ENCODE measurements at regions not wholly inside any gene's neighbourhood (a gene's known extent, or its start where the extent isn't known, plus 50 kb on each side); places are given as distances from the start of the nearest gene placed in this dataset.

GRCh38 chr13:19088416-19088815 is 93.2 kb downstream of the TUBA3C start (continued):
- no peak for TF ChIP-seq PATZ1 (CRISPR knock-in tag; IDR thresholded peaks at IDR 0.05; ENCODE audit: borderline replicate concordance)
- TF ChIP-seq PPARA (CRISPR knock-in tag; IDR thresholded peaks at IDR 0.05; ENCODE audit: borderline replicate concordance) = no peak
- TF ChIP-seq GLIS3 (CRISPR knock-in tag; IDR thresholded peaks at IDR 0.05) = no peak

- TF ChIP-seq RARB (CRISPR knock-in tag; IDR thresholded peaks at IDR 0.05) (no peak), SNAI2 (CRISPR knock-in tag; IDR thresholded peaks at IDR 0.05) (no peak), PATZ1 (CRISPR knock-in tag; IDR thresholded peaks at IDR 0.05; ENCODE audit: borderline replicate concordance) (no peak), BACH2 (CRISPR knock-in tag; IDR thresholded peaks at IDR 0.05; ENCODE audit: borderline replicate concordance) (no peak), ZNF70 (CRISPR knock-in tag; IDR thresholded peaks at IDR 0.05) (no peak), ZNF8 (CRISPR knock-in tag; IDR thresholded peaks at IDR 0.05) (no peak), ARNTL (CRISPR knock-in tag; IDR thresholded peaks at IDR 0.05; ENCODE audit: borderline replicate concordance, low read depth) (no peak), TCF4 (CRISPR knock-in tag; IDR thresholded peaks at IDR 0.05; ENCODE audit: borderline replicate concordance) (no peak), PPARA (CRISPR knock-in tag; IDR thresholded peaks at IDR 0.05; ENCODE audit: borderline replicate concordance) (no peak), ZFP30 (CRISPR knock-in tag; IDR thresholded peaks at IDR 0.05) (no peak), ESRRG (CRISPR knock-in tag; IDR thresholded peaks at IDR 0.05) (no peak)
- no peak for ATAC-seq
Measured at GRCh38 chr13:19085876-19086275, 95.7 kb downstream of the TUBA3C start.

GRCh38 chr13:19085258-19085657 is 96.4 kb downstream of the TUBA3C start:
- no peak for ATAC-seq
- no peak for TF ChIP-seq CSRNP3 (CRISPR knock-in tag; IDR thresholded peaks at IDR 0.05)
- TF ChIP-seq ZFP3 (CRISPR knock-in tag; IDR thresholded peaks at IDR 0.05) = no peak
- no peak for TF ChIP-seq ZNF70 (CRISPR knock-in tag; IDR thresholded peaks at IDR 0.05)
- no peak for TF ChIP-seq SNAI2 (CRISPR knock-in tag; IDR thresholded peaks at IDR 0.05)
- no peak for TF ChIP-seq PATZ1 (CRISPR knock-in tag; IDR thresholded peaks at IDR 0.05; ENCODE audit: borderline replicate concordance)
- no peak for TF ChIP-seq ZNF565 (CRISPR knock-in tag; conservative IDR thresholded peaks at IDR 0.05; ENCODE audit: low read depth)
- no peak for TF ChIP-seq CREB5 (CRISPR knock-in tag; IDR thresholded peaks at IDR 0.05; ENCODE audit: low read depth)
- TF ChIP-seq ISL1 (CRISPR knock-in tag; IDR thresholded peaks at IDR 0.05) = no peak
- TF ChIP-seq RARB (CRISPR knock-in tag; IDR thresholded peaks at IDR 0.05) = no peak
- no peak for TF ChIP-seq ZC3H10 (CRISPR knock-in tag; IDR thresholded peaks at IDR 0.05)
- TF ChIP-seq PPARA (CRISPR knock-in tag; IDR thresholded peaks at IDR 0.05; ENCODE audit: borderline replicate concordance) = no peak
- TF ChIP-seq POU6F1 (CRISPR knock-in tag; IDR thresholded peaks at IDR 0.05; ENCODE audit: borderline replicate concordance, low read depth) = no peak
- TF ChIP-seq ZNF8 (CRISPR knock-in tag; IDR thresholded peaks at IDR 0.05) = no peak
- no peak for TF ChIP-seq ZFP30 (CRISPR knock-in tag; IDR thresholded peaks at IDR 0.05)
- no peak for TF ChIP-seq ESRRG (CRISPR knock-in tag; IDR thresholded peaks at IDR 0.05)
- no peak for TF ChIP-seq GLIS3 (CRISPR knock-in tag; IDR thresholded peaks at IDR 0.05)
- TF ChIP-seq BACH2 (CRISPR knock-in tag; IDR thresholded peaks at IDR 0.05; ENCODE audit: borderline replicate concordance) = no peak
